HT-29 (cell line): ENCODE measurements at regions not wholly inside any gene's neighbourhood (a gene's known extent, or its start where the extent isn't known, plus 50 kb on each side); places are given as distances from the start of the nearest gene placed in this dataset.
A peak's percentile ranks its signal among the peaks of the same experiment; 100 is the strongest.

Source experiments
- DNase-seq: peaks from one replicate; pipeline ENCODE4 v3.0.0-alpha.2; 2015; ENCODE audit warnings: low spot score

GRCh38 chr15:70505936-70506912, 257.1 kb downstream of the UACA start:
- no peak for DNase-seq

- peak; percentile 91 for DNase-seq
Observed at GRCh38 chr15:70505411-70505919, 257.9 kb downstream of the UACA start.

GRCh38 chr15:70504988-70505387, 258.4 kb downstream of the UACA start:
- DNase-seq: no peak

GRCh38 chr15:70504299-70504951, 258.9 kb downstream of the UACA start:
- peak; percentile 68 for DNase-seq

- DNase-seq: no peak
Observed at GRCh38 chr15:70503798-70504298, 259.5 kb downstream of the UACA start.

GRCh38 chr15:70503073-70503745, 260.1 kb downstream of the UACA start:
- no peak for DNase-seq

- no peak for DNase-seq
Observed at GRCh38 chr15:70502529-70502928, 260.8 kb downstream of the UACA start.

- DNase-seq: no peak
Observed at GRCh38 chr15:70501849-70502248, 261.5 kb downstream of the UACA start.

- no peak for DNase-seq
Observed at GRCh38 chr15:70501121-70501727, 262.1 kb downstream of the UACA start.

GRCh38 chr15:70499791-70500190, 263.6 kb downstream of the UACA start:
- DNase-seq: no peak

GRCh38 chr15:70498096-70498626, 265.2 kb downstream of the UACA start:
- DNase-seq: no peak

GRCh38 chr15:70497661-70498060, 265.7 kb downstream of the UACA start:
- no peak for DNase-seq

- DNase-seq: no peak
Observed at GRCh38 chr15:70495991-70496599, 267.3 kb downstream of the UACA start.

GRCh38 chr15:70494852-70495571, 268.3 kb downstream of the UACA start:
- peak; percentile 90 for DNase-seq

GRCh38 chr15:70494517-70494851, 268.9 kb downstream of the UACA start:
- DNase-seq: no peak

GRCh38 chr15:70493787-70494516, 269.4 kb downstream of the UACA start:
- DNase-seq: peak; percentile 80

GRCh38 chr15:70493376-70493775, 270.0 kb downstream of the UACA start:
- no peak for DNase-seq

GRCh38 chr15:70492240-70493177, 270.8 kb downstream of the UACA start:
- DNase-seq: peak; percentile 86
